Astrocyte (in vitro differentiated cells and primary cell): ENCODE measurements at regions not wholly inside any gene's neighbourhood (a gene's known extent, or its start where the extent isn't known, plus 50 kb on each side); places are given as distances from the start of the nearest gene placed in this dataset.

Experiments
- DNase-seq: peaks from one replicate; pipeline ENCODE4 v3.0.0-alpha.2; 2010; ENCODE audit warnings: low read depth
- FAIRE-seq: peaks from 2 replicates; lab custom pipeline; 2011; peaks lifted over from hg19 to GRCh38; lab: Jason Lieb, UNC
- H2AFZ ChIP-seq: 2 replicates; pipeline ENCODE4 v1.6.0; 2012; ENCODE audit warnings: low read depth, low read length, inconsistent platforms
- H3K27ac ChIP-seq: 2 replicates; pipeline ENCODE4 v1.5.1; 2011; ENCODE audit warnings: low read depth, low read length, inconsistent platforms
- H3K27me3 ChIP-seq: 2 replicates; pipeline ENCODE4 v1.6.0; 2011; ENCODE audit warnings: low read length, inconsistent platforms; ENCODE audit not compliant: insufficient read depth
- H3K36me3 ChIP-seq: 2 replicates; pipeline ENCODE4 v1.5.1; 2011; ENCODE audit warnings: low read length, inconsistent platforms; ENCODE audit not compliant: insufficient read depth
- H3K4me1 ChIP-seq: 2 replicates; pipeline ENCODE4 v1.5.1; 2011; ENCODE audit warnings: low read length, inconsistent platforms; ENCODE audit not compliant: insufficient read depth
- H3K4me2 ChIP-seq: 2 replicates; pipeline ENCODE4 v1.6.0; 2012; ENCODE audit warnings: low read length, inconsistent platforms
- H3K4me3 ChIP-seq: 2 replicates; pipeline ENCODE4 v1.5.1; 2011; ENCODE audit warnings: low read depth, mild to moderate bottlenecking, low read length, inconsistent platforms; ENCODE audit not compliant: insufficient read depth
- H3K79me2 ChIP-seq: 2 replicates; pipeline ENCODE4 v1.6.0; 2012; ENCODE audit warnings: mild to moderate bottlenecking, low read length, inconsistent platforms; ENCODE audit not compliant: insufficient read depth
- H3K9ac ChIP-seq: 2 replicates; pipeline ENCODE4 v1.6.0; 2012; ENCODE audit warnings: mild to moderate bottlenecking, low read length, inconsistent platforms
- H3K9me3 ChIP-seq: 2 replicates; pipeline ENCODE4 v1.5.1; 2012; ENCODE audit warnings: low read depth, mild to moderate bottlenecking, low read length, inconsistent platforms; ENCODE audit not compliant: insufficient read depth
- H4K20me1 ChIP-seq: 2 replicates; pipeline ENCODE4 v1.6.0; 2012; ENCODE audit warnings: low read length, inconsistent platforms; ENCODE audit not compliant: insufficient read depth
- H3K27ac Mint-ChIP-seq: one replicate; pipeline ENCODE4 v1.8.0; 2021; ENCODE audit warnings: mild to moderate bottlenecking, mixed read lengths; ENCODE audit not compliant: unreplicated experiment
- H3K27me3 Mint-ChIP-seq: one replicate; pipeline ENCODE4 v1.8.0; 2021; ENCODE audit warnings: low read depth, mixed read lengths; ENCODE audit not compliant: unreplicated experiment
- H3K36me3 Mint-ChIP-seq: one replicate; pipeline ENCODE4 v1.8.0; 2021; ENCODE audit warnings: low read depth, mixed read lengths; ENCODE audit not compliant: unreplicated experiment
- H3K4me1 Mint-ChIP-seq: one replicate; pipeline ENCODE4 v1.8.0; 2021; ENCODE audit warnings: low read depth, mixed read lengths; ENCODE audit not compliant: unreplicated experiment
- H3K4me3 Mint-ChIP-seq: one replicate; pipeline ENCODE4 v1.8.0; 2021; ENCODE audit warnings: mild to moderate bottlenecking, moderate library complexity, mixed read lengths; ENCODE audit not compliant: unreplicated experiment
- H3K9me3 Mint-ChIP-seq: one replicate; pipeline ENCODE4 v1.8.0; 2021; ENCODE audit warnings: mild to moderate bottlenecking, mixed read lengths; ENCODE audit not compliant: unreplicated experiment
- EZH2 ChIP-seq: IDR thresholded peaks from 2 replicates; pipeline ENCODE4 v1.6.1; 2012; ENCODE audit warnings: mild to moderate bottlenecking, low read length, inconsistent platforms; ENCODE audit not compliant: insufficient read depth
- TF ChIP-seq, protein P1 (sequence below): IDR thresholded peaks from 2 replicates; pipeline ENCODE4 v1.5.1; 2011; ENCODE audit warnings: low read depth, mild to moderate bottlenecking, inconsistent platforms, low read length, moderate library complexity; ENCODE audit not compliant: insufficient read depth

- Histone ChIP-seq H3K4me2 (no peak overlapping the region), H2AFZ (no peak overlapping the region), H3K9me3 (no peaks in the 10 kb centered on the region), H3K27me3 (no peaks in the 10 kb centered on the region), H3K9ac (no peak overlapping the region), H3K27ac (no peak overlapping the region), H3K4me3 (no peak overlapping the region), H4K20me1 (no peaks in the 10 kb centered on the region), H3K79me2 (no peaks in the 10 kb centered on the region), H3K4me1 (no peaks in the 10 kb centered on the region), H3K36me3 (no peaks in the 10 kb centered on the region)
- H3K27ac Mint-ChIP-seq = no peak overlapping the region
- no peaks in the 10 kb centered on the region for H3K36me3 Mint-ChIP-seq
- H3K27me3 Mint-ChIP-seq = peaks cover 3% of the 10 kb centered on the region
- no peak overlapping the region for H3K4me3 Mint-ChIP-seq
- TF ChIP-seq, protein P1, sequence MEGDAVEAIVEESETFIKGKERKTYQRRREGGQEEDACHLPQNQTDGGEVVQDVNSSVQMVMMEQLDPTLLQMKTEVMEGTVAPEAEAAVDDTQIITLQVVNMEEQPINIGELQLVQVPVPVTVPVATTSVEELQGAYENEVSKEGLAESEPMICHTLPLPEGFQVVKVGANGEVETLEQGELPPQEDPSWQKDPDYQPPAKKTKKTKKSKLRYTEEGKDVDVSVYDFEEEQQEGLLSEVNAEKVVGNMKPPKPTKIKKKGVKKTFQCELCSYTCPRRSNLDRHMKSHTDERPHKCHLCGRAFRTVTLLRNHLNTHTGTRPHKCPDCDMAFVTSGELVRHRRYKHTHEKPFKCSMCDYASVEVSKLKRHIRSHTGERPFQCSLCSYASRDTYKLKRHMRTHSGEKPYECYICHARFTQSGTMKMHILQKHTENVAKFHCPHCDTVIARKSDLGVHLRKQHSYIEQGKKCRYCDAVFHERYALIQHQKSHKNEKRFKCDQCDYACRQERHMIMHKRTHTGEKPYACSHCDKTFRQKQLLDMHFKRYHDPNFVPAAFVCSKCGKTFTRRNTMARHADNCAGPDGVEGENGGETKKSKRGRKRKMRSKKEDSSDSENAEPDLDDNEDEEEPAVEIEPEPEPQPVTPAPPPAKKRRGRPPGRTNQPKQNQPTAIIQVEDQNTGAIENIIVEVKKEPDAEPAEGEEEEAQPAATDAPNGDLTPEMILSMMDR = no peak
- no peak for TF ChIP-seq EZH2
- no peaks in the 10 kb centered on the region for H3K4me1 Mint-ChIP-seq
- FAIRE-seq = no peak
- H3K9me3 Mint-ChIP-seq = no peaks in the 10 kb centered on the region
- no peak for DNase-seq
Observed at GRCh38 chr6:6886171-6886885, 221.4 kb upstream of the RREB1 start.

GRCh38 chr6:6886886-6887285 lies 220.9 kb upstream of the RREB1 start:
- no peak for DNase-seq
- no peak overlapping the region for H3K9ac ChIP-seq
- H4K20me1 ChIP-seq = no peaks in the 10 kb centered on the region
- no peak overlapping the region for H2AFZ ChIP-seq
- H3K4me3 Mint-ChIP-seq = no peak overlapping the region
- H3K4me1 Mint-ChIP-seq = no peaks in the 10 kb centered on the region
- H3K36me3 ChIP-seq = no peaks in the 10 kb centered on the region
- no peaks in the 10 kb centered on the region for H3K27me3 ChIP-seq
- peaks cover 3% of the 10 kb centered on the region for H3K27me3 Mint-ChIP-seq
- no peaks in the 10 kb centered on the region for H3K9me3 ChIP-seq
- H3K79me2 ChIP-seq = no peaks in the 10 kb centered on the region
- H3K9me3 Mint-ChIP-seq = no peaks in the 10 kb centered on the region
- TF ChIP-seq, protein P1 = no peak
- TF ChIP-seq EZH2 = no peak
- H3K4me3 ChIP-seq = no peak overlapping the region
- FAIRE-seq = no peak
- no peaks in the 10 kb centered on the region for H3K4me1 ChIP-seq
- H3K27ac ChIP-seq = no peak overlapping the region
- no peak overlapping the region for H3K27ac Mint-ChIP-seq
- no peak overlapping the region for H3K4me2 ChIP-seq
- no peaks in the 10 kb centered on the region for H3K36me3 Mint-ChIP-seq

DNA sequence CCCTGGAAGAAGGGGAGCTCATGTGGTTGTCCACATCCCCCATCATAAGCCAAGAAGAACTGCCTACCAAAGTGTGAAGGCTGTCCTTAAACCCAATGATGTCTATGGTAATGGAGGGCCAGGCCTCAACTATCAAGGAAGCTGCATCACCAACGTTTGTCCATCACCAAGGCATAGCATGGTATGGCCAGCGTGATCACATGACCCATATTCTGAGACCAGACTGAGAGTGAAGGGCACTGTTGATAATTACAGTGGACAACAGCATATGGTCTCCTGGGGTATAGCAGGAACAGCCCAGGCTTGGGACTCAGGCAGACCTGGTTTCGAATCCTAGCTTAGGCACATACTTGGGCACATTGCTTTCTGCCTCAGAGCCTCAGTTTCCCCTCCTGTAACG lies 218.2 kb upstream of the RREB1 start:
- no peak overlapping the region for H3K4me3 ChIP-seq
- H3K9me3 ChIP-seq = no peaks in the 10 kb centered on the region
- Mint-ChIP-seq H3K4me1 (no peaks in the 10 kb centered on the region), H3K36me3 (no peaks in the 10 kb centered on the region), H3K27me3 (peaks cover 7% of the 10 kb centered on the region), H3K9me3 (no peaks in the 10 kb centered on the region), H3K27ac (no peak overlapping the region), H3K4me3 (no peak overlapping the region)
- H3K36me3 ChIP-seq = no peaks in the 10 kb centered on the region
- H3K79me2 ChIP-seq = no peaks in the 10 kb centered on the region
- H2AFZ ChIP-seq = no peak overlapping the region
- DNase-seq (no peak), FAIRE-seq (no peak)
- no peak overlapping the region for H3K27ac ChIP-seq
- no peaks in the 10 kb centered on the region for H4K20me1 ChIP-seq
- peaks cover 4% of the 10 kb centered on the region for H3K27me3 ChIP-seq
- no peak overlapping the region for H3K9ac ChIP-seq
- TF ChIP-seq, protein P1 = no peak
- TF ChIP-seq EZH2 = no peak
- no peaks in the 10 kb centered on the region for H3K4me1 ChIP-seq
- no peak overlapping the region for H3K4me2 ChIP-seq
